NT2/D1 (cell line): ENCODE measurements at regions not wholly inside any gene's neighbourhood (a gene's known extent, or its start where the extent isn't known, plus 50 kb on each side); places are given as distances from the start of the nearest gene placed in this dataset.

Experiments used
- DNase-seq: peaks from one replicate; pipeline ENCODE4 v3.0.0-alpha.2; 2011; ENCODE audit warnings: low read depth, low spot score
- H3K27me3 ChIP-seq: 2 replicates; pipeline ENCODE4 v1.6.0; 2011; ENCODE audit warnings: mild to moderate bottlenecking; ENCODE audit not compliant: insufficient read length, insufficient read depth
- H3K36me3 ChIP-seq: 2 replicates; pipeline ENCODE4 v1.6.1; 2011; ENCODE audit warnings: mild to moderate bottlenecking, low read length, mixed read lengths; ENCODE audit not compliant: insufficient read depth, insufficient read length
- H3K4me1 ChIP-seq: 2 replicates; pipeline ENCODE4 v1.5.1; 2011; ENCODE audit not compliant: insufficient read depth, insufficient read length
- H3K4me3 ChIP-seq: 2 replicates; pipeline ENCODE4 v1.5.1; 2011; ENCODE audit warnings: low read depth; ENCODE audit not compliant: insufficient read length
- H3K9ac ChIP-seq: 2 replicates; pipeline ENCODE4 v1.6.0; 2011; ENCODE audit warnings: low read depth; ENCODE audit not compliant: insufficient read length
- H3K9me3 ChIP-seq: 2 replicates; pipeline ENCODE4 v1.5.1; 2011; ENCODE audit warnings: mild to moderate bottlenecking, low read length; ENCODE audit not compliant: insufficient read depth
- SUZ12 ChIP-seq: IDR thresholded peaks from 2 replicates; pipeline ENCODE4 v1.6.1; 2011; ENCODE audit not compliant: insufficient read length, insufficient read depth; ENCODE audit errors: extremely low read depth
- YY1 ChIP-seq: IDR thresholded peaks from 2 replicates; pipeline ENCODE4 v1.6.1; 2011; ENCODE audit not compliant: insufficient read length, insufficient read depth
- ZNF274 ChIP-seq: IDR thresholded peaks from 2 replicates; pipeline ENCODE4 v1.6.1; 2011; ENCODE audit warnings: mild to moderate bottlenecking, low read depth, low read length

DNA sequence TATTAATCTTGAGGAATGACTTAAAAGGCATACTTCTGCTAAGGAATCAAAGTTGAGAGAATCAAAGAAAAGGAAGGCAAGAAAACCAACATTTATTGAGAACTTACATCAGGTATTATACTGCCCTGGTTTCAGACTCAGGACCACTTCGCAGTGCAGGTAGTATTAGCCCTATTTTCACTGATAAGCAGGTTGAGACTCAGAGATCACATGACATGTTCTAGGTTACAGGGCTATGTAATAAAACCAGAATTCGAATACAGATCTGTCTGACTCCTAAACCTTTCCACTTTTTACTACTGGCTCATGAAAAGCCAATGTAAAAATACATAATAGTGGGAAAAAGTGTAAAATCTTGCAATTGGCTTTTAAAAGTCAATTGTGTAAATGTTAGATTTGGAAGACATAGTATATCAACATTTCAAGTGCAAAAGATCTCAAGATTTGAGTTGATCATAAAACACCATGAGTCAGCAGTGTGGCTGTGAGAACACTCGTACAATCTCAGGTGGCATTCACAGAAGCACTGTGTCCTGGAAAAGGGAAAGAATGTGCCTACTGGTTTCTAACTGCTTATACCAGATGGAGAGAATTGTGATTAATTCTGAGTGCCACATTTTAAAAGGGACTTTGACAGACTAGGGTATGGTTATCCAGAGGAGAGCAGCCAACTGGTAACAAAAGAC is 195.8 kb upstream of the MKLN1 start:
- no peak overlapping the region for H3K4me3 ChIP-seq
- no peak overlapping the region for H3K9ac ChIP-seq
- no peak for DNase-seq
- H3K36me3 ChIP-seq = no peaks in the 10 kb centered on the region
- no peaks in the 10 kb centered on the region for H3K27me3 ChIP-seq
- H3K4me1 ChIP-seq = no peaks in the 10 kb centered on the region
- TF ChIP-seq SUZ12 (no peak), ZNF274 (no peak), YY1 (no peak)
- H3K9me3 ChIP-seq = no peaks in the 10 kb centered on the region

- Histone ChIP-seq H3K4me3 (no peak overlapping the region), H3K9me3 (no peaks in the 10 kb centered on the region), H3K9ac (no peak overlapping the region), H3K36me3 (no peaks in the 10 kb centered on the region), H3K4me1 (no peaks in the 10 kb centered on the region), H3K27me3 (no peaks in the 10 kb centered on the region)
- no peak for TF ChIP-seq SUZ12
- no peak for TF ChIP-seq YY1
- no peak for TF ChIP-seq ZNF274
- no peak for DNase-seq
Measured at GRCh38 chr7:131139462-131139861, 188.2 kb upstream of the MKLN1 start.

- no peak for DNase-seq
- no peaks in the 10 kb centered on the region for H3K4me1 ChIP-seq
- no peaks in the 10 kb centered on the region for H3K36me3 ChIP-seq
- no peaks in the 10 kb centered on the region for H3K27me3 ChIP-seq
- no peak for TF ChIP-seq ZNF274
- no peak for TF ChIP-seq YY1
- no peak for TF ChIP-seq SUZ12
- H3K9me3 ChIP-seq = no peaks in the 10 kb centered on the region
- no peak overlapping the region for H3K4me3 ChIP-seq
- H3K9ac ChIP-seq = no peak overlapping the region
Measured at GRCh38 chr7:131141443-131141967, 186.2 kb upstream of the MKLN1 start.

GRCh38 chr7:131143869-131144268 is 183.8 kb upstream of the MKLN1 start:
- no peaks in the 10 kb centered on the region for H3K4me1 ChIP-seq
- H3K9ac ChIP-seq = no peak overlapping the region
- no peaks in the 10 kb centered on the region for H3K9me3 ChIP-seq
- H3K36me3 ChIP-seq = no peaks in the 10 kb centered on the region
- no peak for TF ChIP-seq SUZ12
- no peak for TF ChIP-seq YY1
- TF ChIP-seq ZNF274 = no peak
- H3K4me3 ChIP-seq = no peak overlapping the region
- H3K27me3 ChIP-seq = no peaks in the 10 kb centered on the region
- no peak for DNase-seq

GRCh38 chr7:131145026-131145425 is 182.7 kb upstream of the MKLN1 start:
- H3K9ac ChIP-seq = no peak overlapping the region
- H3K4me1 ChIP-seq = no peaks in the 10 kb centered on the region
- no peaks in the 10 kb centered on the region for H3K36me3 ChIP-seq
- TF ChIP-seq YY1 = no peak
- no peak for TF ChIP-seq ZNF274
- TF ChIP-seq SUZ12 = no peak
- H3K27me3 ChIP-seq = no peaks in the 10 kb centered on the region
- no peaks in the 10 kb centered on the region for H3K9me3 ChIP-seq
- no peak overlapping the region for H3K4me3 ChIP-seq
- DNase-seq = no peak

GRCh38 chr7:131145770-131146169 is 181.9 kb upstream of the MKLN1 start:
- TF ChIP-seq ZNF274 (no peak), YY1 (no peak), SUZ12 (no peak)
- H3K36me3 ChIP-seq = no peaks in the 10 kb centered on the region
- no peaks in the 10 kb centered on the region for H3K9me3 ChIP-seq
- H3K27me3 ChIP-seq = no peaks in the 10 kb centered on the region
- no peaks in the 10 kb centered on the region for H3K4me1 ChIP-seq
- no peak overlapping the region for H3K4me3 ChIP-seq
- DNase-seq = no peak
- no peak overlapping the region for H3K9ac ChIP-seq

DNA sequence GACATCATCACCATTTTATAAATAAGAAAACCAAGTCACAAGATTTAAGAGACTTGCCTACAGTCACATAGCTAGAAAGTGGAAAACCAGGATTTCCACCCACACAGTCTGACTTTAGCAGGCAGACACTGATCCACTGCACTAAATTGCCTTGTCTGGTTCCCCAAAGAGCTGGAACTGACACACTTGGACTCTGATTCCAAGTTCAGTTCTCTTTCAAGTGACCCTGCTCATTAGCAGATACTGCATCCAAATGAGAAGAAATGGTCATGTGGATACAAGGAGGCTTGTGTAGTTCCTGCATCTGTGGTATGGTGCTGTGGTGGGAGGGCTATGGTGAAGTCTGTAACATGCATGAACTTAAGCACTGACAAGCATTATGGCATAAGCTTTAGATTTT is 180.1 kb upstream of the MKLN1 start:
- Histone ChIP-seq H3K4me1 (no peaks in the 10 kb centered on the region), H3K27me3 (no peaks in the 10 kb centered on the region), H3K4me3 (no peak overlapping the region), H3K36me3 (no peaks in the 10 kb centered on the region), H3K9me3 (no peaks in the 10 kb centered on the region), H3K9ac (no peak overlapping the region)
- TF ChIP-seq ZNF274 = no peak
- TF ChIP-seq SUZ12 = no peak
- TF ChIP-seq YY1 = no peak
- DNase-seq = no peak

GRCh38 chr7:131148258-131148657 is 179.4 kb upstream of the MKLN1 start:
- no peaks in the 10 kb centered on the region for H3K36me3 ChIP-seq
- H3K27me3 ChIP-seq = no peaks in the 10 kb centered on the region
- H3K9ac ChIP-seq = no peak overlapping the region
- DNase-seq = no peak
- no peaks in the 10 kb centered on the region for H3K9me3 ChIP-seq
- H3K4me1 ChIP-seq = no peaks in the 10 kb centered on the region
- TF ChIP-seq SUZ12 = no peak
- no peak for TF ChIP-seq YY1
- no peak for TF ChIP-seq ZNF274
- no peak overlapping the region for H3K4me3 ChIP-seq
